ENCODE measurements at regions not wholly inside any gene's neighbourhood (a gene's known extent, or its start where the extent isn't known, plus 50 kb on each side); places are given as distances from the start of the nearest gene placed in this dataset.

GRCh38 chr2:221792971-221793521, 220.9 kb upstream of the EPHA4 start (continued):
- TF ChIP-seq BRCA1 (IDR thresholded peaks at IDR 0.05; ENCODE audit: low read depth, low read length) = no peak

Measured in H1 (cell line).